Astrocyte of the cerebellum (primary cell): ENCODE measurements at regions not wholly inside any gene's neighbourhood (a gene's known extent, or its start where the extent isn't known, plus 50 kb on each side); places are given as distances from the start of the nearest gene placed in this dataset.

Experiments used
- DNase-seq: peaks from one replicate; pipeline ENCODE4 v3.0.0-alpha.2; 2011; ENCODE audit warnings: low read depth
- H3K4me3 ChIP-seq: 2 replicates; pipeline ENCODE4 v1.5.1; 2011; ENCODE audit warnings: mild to moderate bottlenecking, low read depth, low read length, moderate library complexity
- in situ Hi-C: cut with HindIII; loops from 2 replicates; pipeline ENCODE4 v1.10.0; 2017; ENCODE audit warnings: low sequenced_read_pairs
- TF ChIP-seq, protein P1 (sequence below): IDR thresholded peaks from 2 replicates; pipeline ENCODE4 v1.5.1; 2012; ENCODE audit warnings: low read length, low read depth, moderate library complexity, mild to moderate bottlenecking; ENCODE audit errors: missing control alignments

DNA sequence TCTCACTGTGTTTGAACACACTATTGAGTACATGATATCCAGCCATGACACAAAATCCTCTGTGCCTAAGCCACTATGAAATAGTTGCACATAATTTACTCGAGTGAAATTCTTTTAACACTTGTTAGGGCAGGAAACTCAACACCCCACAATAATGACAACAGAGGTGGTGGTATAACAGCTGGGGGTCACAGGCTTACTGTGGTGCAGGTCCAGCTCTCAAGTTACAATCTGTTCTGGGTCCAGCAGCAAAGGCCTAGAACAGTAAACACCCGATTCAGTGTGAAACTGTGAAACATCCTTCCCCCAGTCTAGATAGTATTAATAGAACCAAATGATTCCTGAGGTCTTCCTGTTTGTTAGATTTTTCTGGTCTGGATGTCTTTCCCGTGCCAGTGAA is 102.9 kb upstream of the APC start:
- in situ Hi-C loops, result no loop called here
- no peak overlapping the region for H3K4me3 ChIP-seq
- TF ChIP-seq, protein P1, sequence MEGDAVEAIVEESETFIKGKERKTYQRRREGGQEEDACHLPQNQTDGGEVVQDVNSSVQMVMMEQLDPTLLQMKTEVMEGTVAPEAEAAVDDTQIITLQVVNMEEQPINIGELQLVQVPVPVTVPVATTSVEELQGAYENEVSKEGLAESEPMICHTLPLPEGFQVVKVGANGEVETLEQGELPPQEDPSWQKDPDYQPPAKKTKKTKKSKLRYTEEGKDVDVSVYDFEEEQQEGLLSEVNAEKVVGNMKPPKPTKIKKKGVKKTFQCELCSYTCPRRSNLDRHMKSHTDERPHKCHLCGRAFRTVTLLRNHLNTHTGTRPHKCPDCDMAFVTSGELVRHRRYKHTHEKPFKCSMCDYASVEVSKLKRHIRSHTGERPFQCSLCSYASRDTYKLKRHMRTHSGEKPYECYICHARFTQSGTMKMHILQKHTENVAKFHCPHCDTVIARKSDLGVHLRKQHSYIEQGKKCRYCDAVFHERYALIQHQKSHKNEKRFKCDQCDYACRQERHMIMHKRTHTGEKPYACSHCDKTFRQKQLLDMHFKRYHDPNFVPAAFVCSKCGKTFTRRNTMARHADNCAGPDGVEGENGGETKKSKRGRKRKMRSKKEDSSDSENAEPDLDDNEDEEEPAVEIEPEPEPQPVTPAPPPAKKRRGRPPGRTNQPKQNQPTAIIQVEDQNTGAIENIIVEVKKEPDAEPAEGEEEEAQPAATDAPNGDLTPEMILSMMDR, result no peak
- DNase-seq, result no peak

DNA sequence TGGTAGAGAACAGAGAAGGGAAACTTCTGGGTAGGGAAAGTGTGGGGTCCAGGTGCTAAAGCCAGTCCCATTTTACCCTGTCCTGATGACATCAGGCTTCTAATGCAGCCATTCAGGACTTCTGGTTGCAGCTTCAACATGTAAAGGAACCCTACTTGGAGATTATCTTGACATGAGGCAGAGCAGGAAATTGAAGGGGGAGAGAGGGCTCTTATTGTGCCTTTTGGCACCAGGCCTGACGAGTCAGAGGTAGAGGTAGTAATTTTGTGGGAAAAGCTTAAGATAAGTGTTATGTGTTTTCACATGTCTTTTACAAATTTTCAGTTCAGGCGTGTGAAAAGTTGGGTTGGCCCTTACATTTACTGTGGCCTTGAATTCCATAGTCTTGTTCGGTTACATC is 102.4 kb upstream of the APC start:
- no peak overlapping the region for H3K4me3 ChIP-seq
- TF ChIP-seq, protein P1, result no peak
- no peak for DNase-seq
- in situ Hi-C loops, result no loop called here

DNA sequence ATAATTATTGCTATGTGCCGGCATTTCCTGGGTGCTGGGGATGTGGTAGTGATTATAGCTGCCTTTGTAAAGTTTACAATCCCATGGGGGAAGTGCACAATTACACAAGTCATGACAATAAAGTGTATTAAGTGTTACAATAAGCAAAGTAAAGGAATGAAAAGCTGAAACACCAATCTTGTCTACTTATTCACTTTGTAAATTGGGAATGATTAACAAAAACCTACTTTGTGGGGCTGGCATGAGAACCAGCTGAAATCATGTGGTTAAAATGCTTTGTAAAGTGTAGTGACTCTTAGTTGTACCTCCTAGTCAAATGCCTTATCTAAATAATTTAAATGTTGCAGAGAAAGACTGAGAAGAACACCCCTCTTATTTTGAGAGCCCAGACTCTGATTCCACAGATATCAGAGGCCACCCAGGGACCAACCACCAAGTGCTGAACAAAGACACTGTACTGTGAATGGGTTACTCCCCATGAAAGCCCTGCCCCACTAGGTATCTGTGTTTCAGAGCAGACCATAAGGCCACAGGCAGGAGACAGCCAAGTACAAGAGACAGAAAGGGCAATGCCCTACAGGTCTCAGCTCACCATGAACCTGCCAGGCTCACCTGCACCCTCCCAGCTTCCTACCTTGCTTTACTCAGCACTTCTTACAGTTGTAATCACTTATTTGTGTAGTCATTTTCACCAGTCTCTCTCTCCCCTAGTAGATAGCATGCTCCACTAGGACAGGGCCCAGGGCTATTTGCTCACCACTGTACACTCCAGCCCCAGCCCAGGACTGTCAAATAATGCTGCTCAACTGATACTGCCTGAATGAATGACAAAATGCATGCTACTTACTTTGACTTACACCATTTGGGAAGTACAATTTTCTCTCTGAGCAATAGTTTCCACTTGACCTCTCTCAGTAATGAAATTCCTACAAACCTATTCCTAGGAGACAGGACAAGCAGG is 101.6 kb upstream of the APC start:
- in situ Hi-C loops, result no loop called here
- DNase-seq, result no peak
- TF ChIP-seq, protein P1, result no peak
- H3K4me3 ChIP-seq, result no peak overlapping the region

DNA sequence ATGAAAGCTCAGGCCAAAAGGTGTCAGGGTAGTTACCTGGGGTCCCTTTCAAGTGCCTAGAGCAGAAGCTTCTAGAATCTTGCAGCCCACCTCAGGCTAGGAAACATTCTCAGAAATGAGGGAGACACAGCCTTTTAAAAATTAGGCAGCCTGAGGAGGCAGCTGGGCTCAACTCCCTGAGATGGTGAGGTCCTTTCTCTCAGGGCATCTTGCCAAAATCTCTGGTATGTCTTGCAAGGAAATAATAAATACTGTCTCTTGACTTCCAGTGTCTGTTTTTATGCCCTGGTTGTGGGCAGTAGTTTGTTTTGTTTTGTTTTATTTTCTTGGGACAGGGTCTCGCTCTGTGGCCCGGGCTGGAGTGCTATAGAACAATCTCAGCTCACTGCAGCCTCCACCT is 100.9 kb upstream of the APC start:
- in situ Hi-C loops, result no loop called here
- H3K4me3 ChIP-seq, result no peak overlapping the region
- DNase-seq, result no peak
- TF ChIP-seq, protein P1, result no peak

DNA sequence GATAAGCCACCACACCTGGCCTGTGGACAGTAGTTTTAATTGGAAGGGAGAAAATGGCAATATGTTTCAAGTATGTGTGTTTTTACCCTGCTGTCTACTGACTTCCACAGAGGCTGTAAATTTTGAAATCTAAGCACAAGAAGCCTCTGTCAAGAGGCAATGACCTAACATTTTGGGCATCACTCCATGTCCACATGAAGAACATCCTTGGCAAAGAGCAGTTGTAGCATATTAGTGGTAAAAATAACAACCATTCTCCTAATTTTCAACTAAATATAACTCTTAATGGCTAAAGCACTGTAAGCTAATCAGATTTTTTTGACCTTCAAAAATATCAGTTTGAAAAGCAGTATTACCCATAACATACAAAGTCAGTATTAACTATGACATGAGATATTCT is 100.3 kb upstream of the APC start:
- in situ Hi-C loops, result no loop called here
- DNase-seq, result no peak
- no peak overlapping the region for H3K4me3 ChIP-seq
- TF ChIP-seq, protein P1, result no peak

DNA sequence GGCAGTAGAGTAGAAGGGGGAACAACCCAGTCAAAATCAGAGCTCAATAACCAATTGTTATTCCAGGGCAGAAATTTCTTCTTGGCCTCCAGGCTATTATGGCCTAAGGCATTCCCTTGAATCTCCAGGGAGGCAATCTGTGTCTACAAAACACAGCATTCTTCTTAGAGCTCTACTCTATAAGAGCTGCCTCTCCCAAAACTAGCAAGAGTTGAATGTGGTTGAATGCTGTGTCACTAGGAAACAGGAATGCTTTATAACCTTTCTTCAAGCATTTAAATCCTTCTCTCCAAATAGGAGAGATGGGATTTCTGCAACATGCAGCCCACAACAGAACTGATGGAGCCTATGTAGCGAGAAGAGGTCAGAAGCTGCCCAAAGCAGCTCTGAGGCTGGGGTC is 97.1 kb upstream of the APC start:
- TF ChIP-seq, protein P1, result no peak
- in situ Hi-C loops, result no loop called here
- H3K4me3 ChIP-seq, result no peak overlapping the region
- no peak for DNase-seq
